Common myeloid progenitor, CD34-positive (primary cell): ENCODE measurements at regions not wholly inside any gene's neighbourhood (a gene's known extent, or its start where the extent isn't known, plus 50 kb on each side); places are given as distances from the start of the nearest gene placed in this dataset.

ENCODE experiments used
- CTCF ChIA-PET: fragments of 350-600 bp; sonication (Branson Sonifier 250); formaldehyde crosslinking; loops from one replicate; lab custom pipeline; 2021; ENCODE audit warnings: antibody characterized with exemption; lab: Charles Lee
- POLR2A ChIA-PET: fragments of 350-600 bp; sonication (Branson Sonifier 250); formaldehyde crosslinking; loops from one replicate; lab custom pipeline; 2021; ENCODE audit warnings: antibody characterized with exemption; lab: Charles Lee
- DNase-seq, 3 donors: peaks; one replicate each; pipeline versions ENCODE4 v3.0.0 to v3.0.0-alpha.2; 2013
- H3K27ac ChIP-seq, 2 experiments: 1 replicate in 1 of 2; 2 replicates in 1 of 2; pipeline ENCODE4 v1.7.0; 2013; ENCODE audit warnings: inconsistent platforms in 2 of 2, low read length in 2 of 2, mild to moderate bottlenecking in 2 of 2, low read depth in 1 of 2, moderate library complexity in 1 of 2; ENCODE audit not compliant: severe bottlenecking in 2 of 2, insufficient read depth in 1 of 2, poor library complexity in 1 of 2
- H3K27me3 ChIP-seq, 5 experiments: replicated peaks in 2 of 5; 1 replicate in 3 of 5; 2 replicates in 2 of 5; pipeline versions ENCODE4 v1.6.1 to v1.7.0; 2013; ENCODE audit warnings: low read length in 4 of 5, mild to moderate bottlenecking in 2 of 5, moderate library complexity in 2 of 5, inconsistent platforms in 1 of 5; ENCODE audit not compliant: insufficient read depth in 5 of 5, control insufficient read depth in 4 of 5
- H3K36me3 ChIP-seq, 4 experiments: 1 replicate in 2 of 4; 2 replicates in 2 of 4; pipeline versions ENCODE4 v1.6.1 to v1.7.0; 2013; ENCODE audit warnings: low read length in 3 of 4, control low read depth in 1 of 4, mild to moderate bottlenecking in 1 of 4; ENCODE audit not compliant: control insufficient read depth in 4 of 4, insufficient read depth in 4 of 4
- H3K4me1 ChIP-seq, 4 experiments: 1 replicate in 3 of 4; 2 replicates in 1 of 4; pipeline versions ENCODE4 v1.6.1 to v1.7.1; 2013; ENCODE audit warnings: low read length in 3 of 4, mild to moderate bottlenecking in 3 of 4, control low read depth in 1 of 4, inconsistent platforms in 1 of 4, moderate library complexity in 1 of 4; ENCODE audit not compliant: control insufficient read depth in 4 of 4, insufficient read depth in 4 of 4; ENCODE audit errors: control extremely low read depth in 1 of 4
- H3K4me3 ChIP-seq, 7 experiments: 1 replicate in 4 of 7; 2 replicates in 3 of 7; pipeline versions ENCODE4 v1.5.1 to v1.7.0; 2013; ENCODE audit warnings: mild to moderate bottlenecking in 7 of 7, low read length in 6 of 7, moderate library complexity in 6 of 7, inconsistent platforms in 2 of 7, low read depth in 2 of 7, control low read depth in 1 of 7; ENCODE audit not compliant: insufficient read depth in 4 of 7, control insufficient read depth in 1 of 7; ENCODE audit errors: extremely low read depth in 1 of 7
- H3K9me3 ChIP-seq, 5 experiments: 1 replicate in 4 of 5; 2 replicates in 1 of 5; pipeline versions ENCODE4 v1.6.1 to v1.7.1; 2013; ENCODE audit warnings: low read length in 4 of 5, mild to moderate bottlenecking in 2 of 5, inconsistent platforms in 1 of 5, low read depth in 1 of 5, moderate library complexity in 1 of 5; ENCODE audit not compliant: control insufficient read depth in 4 of 5, insufficient read depth in 2 of 5; ENCODE audit errors: control extremely low read depth in 1 of 5
- WGBS: methylation state at CpG from one replicate; pipeline ENCODE4 v1.1.5; 2013; ENCODE audit not compliant: insufficient coverage; 5-methylcytosine and 5-hydroxymethylcytosine counted together

- 88% methylated on average over 2 of the region's 2 CpGs for WGBS
- no peaks in the 10 kb centered on the region for H3K9me3 ChIP-seq
- no peaks in the 10 kb centered on the region for H3K27me3 ChIP-seq
- H3K36me3 ChIP-seq, result no peaks in the 10 kb centered on the region
- no peak overlapping the region for H3K27ac ChIP-seq
- no peaks in the 10 kb centered on the region for H3K4me1 ChIP-seq
- no peak for DNase-seq
- H3K4me3 ChIP-seq, result no peak overlapping the region
- ChIA-PET POLR2A (no interaction called here), CTCF (no interaction called here)
Observed at GRCh38 chr1:216945538-216946080, 222.4 kb upstream of the ESRRG start.

GRCh38 chr1:216944864-216945510, 221.8 kb upstream of the ESRRG start:
- no peaks in the 10 kb centered on the region for H3K36me3 ChIP-seq
- 100% methylated on average over 2 of the region's 4 CpGs for WGBS
- no peaks in the 10 kb centered on the region for H3K27me3 ChIP-seq
- CTCF ChIA-PET, result no interaction called here
- H3K9me3 ChIP-seq, result no peaks in the 10 kb centered on the region
- H3K27ac ChIP-seq, result no peak overlapping the region
- H3K4me3 ChIP-seq, result no peak overlapping the region
- POLR2A ChIA-PET, result no interaction called here
- no peak for DNase-seq
- no peaks in the 10 kb centered on the region for H3K4me1 ChIP-seq

- Histone ChIP-seq H3K27ac (no peak overlapping the region), H3K4me1 (no peaks in the 10 kb centered on the region), H3K4me3 (no peak overlapping the region), H3K27me3 (no peaks in the 10 kb centered on the region), H3K36me3 (no peaks in the 10 kb centered on the region), H3K9me3 (no peaks in the 10 kb centered on the region)
- no peak for DNase-seq
- POLR2A ChIA-PET, result no interaction called here
- CTCF ChIA-PET, result no interaction called here
- 14% methylated on average over 1 of the region's 1 CpG for WGBS
Observed at GRCh38 chr1:216937491-216937890, 214.3 kb upstream of the ESRRG start.

- Histone ChIP-seq H3K27me3 (no peaks in the 10 kb centered on the region), H3K4me3 (no peak overlapping the region), H3K9me3 (no peaks in the 10 kb centered on the region), H3K27ac (no peak overlapping the region), H3K36me3 (no peaks in the 10 kb centered on the region), H3K4me1 (no peaks in the 10 kb centered on the region)
- no peak for DNase-seq
- WGBS, result no CpG with 5 or more reads among the region's 1 CpG
- ChIA-PET CTCF (no interaction called here), POLR2A (no interaction called here)
Observed at GRCh38 chr1:216936779-216937178, 213.6 kb upstream of the ESRRG start.

- Histone ChIP-seq H3K27ac (no peak overlapping the region), H3K4me1 (no peaks in the 10 kb centered on the region), H3K27me3 (no peaks in the 10 kb centered on the region), H3K4me3 (no peak overlapping the region), H3K36me3 (no peaks in the 10 kb centered on the region), H3K9me3 (no peaks in the 10 kb centered on the region)
- DNase-seq, result no peak
- CTCF ChIA-PET, result no interaction called here
- no CpG with 5 or more reads among the region's 3 CpGs for WGBS
- POLR2A ChIA-PET, result no interaction called here
Observed at GRCh38 chr1:216935901-216936300, 212.7 kb upstream of the ESRRG start.

- Histone ChIP-seq H3K4me1 (no peaks in the 10 kb centered on the region), H3K9me3 (no peaks in the 10 kb centered on the region), H3K36me3 (no peaks in the 10 kb centered on the region), H3K4me3 (no peak overlapping the region), H3K27ac (no peak overlapping the region), H3K27me3 (no peaks in the 10 kb centered on the region)
- ChIA-PET POLR2A (no interaction called here), CTCF (no interaction called here)
- no peak for DNase-seq
- 100% methylated on average over 2 of the region's 3 CpGs for WGBS
Observed at GRCh38 chr1:216932424-216932823, 209.2 kb upstream of the ESRRG start.

- no peaks in the 10 kb centered on the region for H3K27me3 ChIP-seq
- WGBS, result 100% methylated on average over 1 of the region's 2 CpGs
- H3K36me3 ChIP-seq, result no peaks in the 10 kb centered on the region
- CTCF ChIA-PET, result no interaction called here
- no peak for DNase-seq
- H3K4me1 ChIP-seq, result no peaks in the 10 kb centered on the region
- H3K9me3 ChIP-seq, result no peaks in the 10 kb centered on the region
- POLR2A ChIA-PET, result no interaction called here
- H3K4me3 ChIP-seq, result no peak overlapping the region
- no peak overlapping the region for H3K27ac ChIP-seq
Observed at GRCh38 chr1:216929870-216930582, 206.8 kb upstream of the ESRRG start.
